NCI-H446 treated with DMSO at 0.1 percent for 48 hours (cell line): ENCODE measurements at regions not wholly inside any gene's neighbourhood (a gene's known extent, or its start where the extent isn't known, plus 50 kb on each side); places are given as distances from the start of the nearest gene placed in this dataset.
"Not testable (repeated sequence)": the region's sequence is repeated elsewhere in the genome, so short reads cannot be mapped to it uniquely, and the experiment has no call there.

Source experiments
- DNase-seq: peaks from one replicate; lab custom pipeline; 2025; lab: John Stamatoyannopoulos, UW

DNA sequence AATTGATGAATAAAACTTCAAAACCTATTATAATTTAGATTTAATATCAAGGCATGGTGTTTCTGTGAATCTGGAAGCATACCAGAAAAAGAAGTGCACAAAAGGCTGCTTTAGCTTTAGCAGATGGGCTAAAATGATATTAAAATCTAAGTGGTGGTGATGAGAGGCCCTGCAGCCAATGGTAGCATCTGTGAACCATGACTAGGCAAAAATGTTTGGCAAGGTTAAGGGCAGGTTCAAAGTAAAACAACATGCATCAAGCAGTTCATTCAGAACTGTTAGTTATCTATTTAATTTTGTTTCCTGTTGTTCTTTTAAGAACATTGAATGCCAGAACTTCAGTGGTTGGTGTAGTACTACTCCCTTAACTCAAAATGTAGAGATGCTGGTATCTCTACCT is 1736.9 kb upstream of the CELF4 start:
- DNase-seq = no peak

GRCh38 chr18:39299152-39299551 is 1733.6 kb upstream of the CELF4 start:
- no peak for DNase-seq

GRCh38 chr18:39297225-39297624 is 1731.6 kb upstream of the CELF4 start:
- DNase-seq = no peak

DNA sequence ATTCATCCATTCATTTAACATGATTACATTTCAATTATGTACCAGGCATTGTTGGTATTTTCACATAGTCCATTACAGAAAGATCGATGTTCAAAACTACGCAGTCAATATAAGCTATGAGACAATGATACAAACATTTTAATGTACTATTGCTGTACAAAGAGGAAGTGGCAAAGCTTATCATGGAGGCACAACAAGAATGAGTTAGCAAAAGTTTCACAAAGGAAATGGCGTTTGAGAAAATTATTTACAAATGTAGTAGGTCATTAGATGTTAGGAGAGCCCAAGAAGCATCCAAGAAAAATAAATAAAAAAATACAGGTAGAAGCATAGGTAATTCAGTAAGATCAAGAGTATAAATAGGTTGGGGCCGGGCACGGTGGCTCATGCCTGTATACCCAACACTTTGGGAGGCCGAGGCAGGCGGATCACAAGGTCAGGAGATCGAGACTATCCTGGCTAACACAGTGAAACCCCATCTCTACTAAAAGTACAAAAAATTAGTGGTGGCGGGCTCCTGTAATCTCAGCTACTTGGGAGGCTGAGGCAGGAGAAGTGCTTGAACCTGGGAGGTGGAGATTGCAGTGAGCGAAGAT is 1730.8 kb upstream of the CELF4 start:
- no peak for DNase-seq

- no peak for DNase-seq
These were observed 1711.2 kb upstream of the CELF4 start for GRCh38 chr18:39276764-39277163.

- DNase-seq = no peak
These were observed 1708.9 kb upstream of the CELF4 start for GRCh38 chr18:39274535-39274934.

DNA sequence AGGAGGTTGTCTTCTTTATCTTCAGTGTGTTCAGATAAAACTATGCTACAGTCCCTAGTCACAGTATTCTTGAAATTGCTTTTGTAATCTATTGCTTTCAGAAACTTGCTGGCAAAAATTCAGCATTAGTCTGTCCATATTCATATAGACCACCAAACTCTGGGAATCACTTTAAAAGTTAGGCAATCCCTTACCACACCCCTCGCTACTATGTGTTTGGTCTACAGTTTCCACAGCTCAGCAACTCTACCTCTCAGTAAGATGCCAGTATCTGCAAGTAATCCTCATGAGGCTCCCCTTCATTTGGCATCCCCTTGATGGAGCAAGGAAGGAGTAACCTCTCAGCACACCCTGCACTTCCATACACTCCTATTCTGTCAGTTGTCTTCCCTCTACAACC is 1706.6 kb upstream of the CELF4 start:
- no peak for DNase-seq

DNA sequence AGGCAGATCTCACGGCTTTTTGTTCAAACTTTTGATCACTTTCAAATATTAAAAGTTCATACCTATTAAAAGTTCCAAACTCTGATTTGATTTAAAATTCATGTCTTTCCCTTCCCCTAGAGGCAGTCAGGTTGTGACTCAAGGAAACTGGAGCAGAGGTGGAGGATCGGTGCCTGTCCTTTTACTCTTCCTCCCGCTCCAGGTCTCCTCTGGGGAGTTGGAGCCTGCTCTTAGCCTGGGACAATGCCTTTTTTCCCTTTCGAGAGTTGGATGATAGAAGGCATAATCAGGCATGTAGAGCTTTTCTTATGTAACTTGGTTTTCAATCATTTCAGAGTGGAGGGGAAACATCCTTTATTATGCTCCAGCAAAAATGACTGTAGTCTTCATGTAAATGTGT is 1706.1 kb upstream of the CELF4 start:
- no peak for DNase-seq

DNA sequence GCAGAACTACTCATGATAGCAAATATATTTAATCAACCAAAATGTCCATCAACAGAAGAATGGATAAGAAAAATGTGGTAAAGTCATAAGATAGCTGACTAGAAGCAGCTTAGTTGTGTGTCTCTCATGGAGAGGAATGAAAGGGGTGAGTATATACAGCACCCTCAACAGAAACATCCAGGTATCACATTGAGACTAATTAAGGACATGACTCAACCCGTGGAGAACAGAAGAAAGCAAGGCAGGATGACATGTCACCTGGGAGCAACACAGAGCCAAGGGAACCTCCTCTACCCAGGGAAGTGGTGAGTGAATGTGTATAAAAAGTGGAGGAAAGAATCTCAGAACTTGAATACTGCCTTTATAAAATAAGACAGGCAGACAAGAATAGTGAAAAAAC is 1695.0 kb upstream of the CELF4 start:
- DNase-seq = no peak

- DNase-seq = no peak
These were observed 1694.1 kb upstream of the CELF4 start for GRCh38 chr18:39259736-39260135.

DNA sequence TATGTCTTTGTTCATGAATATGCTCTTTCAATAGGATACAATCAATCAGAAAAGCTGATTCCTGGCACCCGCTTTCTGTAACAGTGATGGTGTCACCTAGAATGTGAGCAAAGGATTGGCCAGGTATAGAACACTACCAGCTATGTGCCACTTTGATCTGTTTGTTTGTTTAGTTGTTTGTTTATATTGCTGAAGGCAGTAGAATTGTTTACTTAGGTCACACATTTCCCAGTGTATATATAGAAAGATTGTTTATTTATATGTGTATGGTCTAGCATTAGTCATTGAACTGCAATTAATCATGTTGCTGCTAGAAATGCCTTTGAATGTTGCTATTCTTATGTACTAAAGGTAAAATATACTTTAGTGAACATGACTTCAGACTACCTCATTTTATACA is 1678.6 kb upstream of the CELF4 start:
- no peak for DNase-seq

- DNase-seq = no peak
These were observed 1675.9 kb upstream of the CELF4 start for GRCh38 chr18:39241534-39241933.

DNA sequence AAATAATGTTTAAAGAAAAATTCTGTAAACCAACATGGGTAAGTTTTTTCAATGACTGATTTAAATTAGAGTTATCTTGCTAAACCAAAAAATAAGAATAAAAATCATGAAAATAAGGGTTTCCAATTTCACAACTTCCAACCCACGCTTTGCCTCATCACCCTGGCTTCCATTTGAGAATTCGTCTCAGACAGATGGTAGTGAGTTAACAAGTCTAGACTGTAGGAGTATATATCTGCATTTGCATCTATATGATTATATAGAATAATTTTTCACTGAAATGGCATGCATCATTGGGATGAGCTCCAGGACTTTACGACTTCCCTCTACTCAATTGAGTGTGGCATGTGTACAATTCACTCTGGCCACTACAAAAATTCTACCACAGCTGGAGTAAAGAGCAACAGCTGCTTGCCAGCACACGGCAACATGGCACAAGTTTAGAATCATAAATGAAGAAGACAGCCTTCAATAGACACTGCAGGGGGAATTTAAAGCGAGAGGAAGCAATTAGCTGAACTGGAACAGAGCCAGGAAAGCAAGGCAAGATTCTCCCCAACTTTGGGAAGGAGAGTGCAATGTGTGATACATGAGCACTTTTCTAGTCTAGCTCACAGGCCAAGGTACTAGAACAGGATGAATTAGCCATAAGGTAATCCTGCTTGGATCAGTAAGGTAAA is 1673.5 kb upstream of the CELF4 start:
- DNase-seq = no peak

GRCh38 chr18:39235118-39235719 is 1669.6 kb upstream of the CELF4 start:
- DNase-seq = no peak

DNA sequence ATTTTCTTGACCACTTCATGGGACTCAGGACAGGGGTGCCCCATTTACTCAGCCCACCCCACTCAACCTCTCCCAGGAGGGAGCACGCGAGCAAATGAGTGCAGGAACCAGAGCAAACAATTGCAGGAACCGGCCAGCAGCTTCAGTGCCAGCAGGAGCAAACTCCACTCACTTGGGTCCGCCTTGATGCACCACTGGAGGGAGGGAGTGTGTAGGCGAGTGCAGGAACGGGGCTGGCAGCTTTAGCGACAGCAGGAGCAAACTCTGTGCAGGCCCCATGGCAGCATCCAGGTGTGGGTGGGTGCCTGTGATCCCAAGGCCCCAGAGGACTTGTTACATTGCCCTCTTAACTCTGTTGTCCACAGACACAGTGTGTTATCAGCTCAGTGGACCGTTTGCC is 1667.3 kb upstream of the CELF4 start:
- DNase-seq = no peak

DNA sequence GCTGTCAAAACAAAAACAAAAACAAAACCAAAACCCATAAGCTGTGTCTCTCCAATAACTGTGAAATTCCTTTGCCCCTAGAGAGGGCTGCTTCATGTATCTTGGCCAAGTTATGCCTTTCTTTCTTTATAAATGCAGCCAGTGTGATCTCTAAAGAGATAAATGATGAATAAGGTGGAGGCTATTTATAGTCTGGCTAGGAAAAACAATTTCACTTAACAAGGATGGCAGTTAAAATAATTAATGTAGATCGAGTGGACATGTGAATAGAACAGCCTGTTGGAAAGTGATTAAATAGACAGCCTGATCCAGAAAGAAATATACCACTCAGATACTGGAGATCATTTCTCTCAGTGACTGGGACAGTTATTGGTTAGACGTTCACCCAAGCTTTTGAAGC is 1666.9 kb upstream of the CELF4 start:
- no peak for DNase-seq

- no peak for DNase-seq
These were observed 1664.6 kb upstream of the CELF4 start for GRCh38 chr18:39230086-39230803.

- DNase-seq = not testable (repeated sequence)
These were observed 1662.2 kb upstream of the CELF4 start for GRCh38 chr18:39227769-39228168.

DNA sequence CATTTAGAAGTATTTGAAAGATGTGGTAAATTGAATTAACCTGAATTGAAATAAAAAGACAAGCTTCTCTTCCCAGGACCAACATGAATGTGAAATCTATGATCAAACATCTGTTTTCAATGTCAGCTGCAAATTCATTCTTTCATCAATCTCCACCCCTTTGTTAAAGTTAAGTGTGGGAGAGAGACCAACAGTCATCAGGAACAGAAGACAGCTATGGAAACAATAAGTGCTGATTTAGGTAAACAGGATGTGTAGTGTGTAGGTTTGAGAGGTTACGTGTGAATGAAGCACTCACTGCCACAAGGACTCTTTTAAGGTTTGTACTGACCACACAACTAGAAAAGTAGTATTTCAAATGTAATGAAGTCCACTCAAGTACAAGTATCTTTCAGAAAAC is 1659.8 kb upstream of the CELF4 start:
- DNase-seq = no peak

- no peak for DNase-seq
These were observed 1657.7 kb upstream of the CELF4 start for GRCh38 chr18:39223283-39223682.

DNA sequence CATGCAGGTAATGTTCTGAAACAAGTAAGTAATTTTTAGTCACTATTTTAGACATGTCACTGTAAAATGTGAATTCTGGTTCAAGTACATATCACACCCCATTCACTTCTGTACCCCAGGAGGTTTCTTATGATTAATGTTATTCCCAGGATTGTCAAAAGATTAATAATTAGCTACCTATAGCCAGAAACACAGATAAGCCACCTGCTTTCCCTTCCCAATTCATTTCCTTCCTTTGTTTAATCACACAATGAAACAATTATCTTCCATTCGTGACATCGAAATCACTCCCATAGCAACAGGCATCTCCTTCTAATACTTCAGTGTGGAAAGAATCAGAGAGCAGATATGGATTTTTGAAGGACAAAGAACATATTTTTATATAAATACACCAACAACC is 1650.3 kb upstream of the CELF4 start:
- DNase-seq = no peak

GRCh38 chr18:39211461-39211860 is 1645.9 kb upstream of the CELF4 start:
- DNase-seq = no peak

GRCh38 chr18:39209173-39209572 is 1643.6 kb upstream of the CELF4 start:
- no peak for DNase-seq
